IMR-90 (cell line): ENCODE measurements at regions not wholly inside any gene's neighbourhood (a gene's known extent, or its start where the extent isn't known, plus 50 kb on each side); places are given as distances from the start of the nearest gene placed in this dataset.

Experiments used
- ATAC-seq: fragments of 200-7000 bp; cut with Tn5 transposase; 2 replicates; pipeline ENCODE4 v1.9.1; 2020; ENCODE audit warnings: low read depth, mild to moderate bottlenecking, moderate library complexity
- BruUV-seq: library from RNA; stranded (reverse); fragments of 400-500 nt; replicated peaks from 2 replicates; lab custom pipeline; 2021; lab: Mats Ljungman, UMichigan
- CTCF ChIA-PET: fragments of 300-600 bp; formaldehyde crosslinking; extraction: SDS; loops from one replicate; lab custom pipeline; 2021; ENCODE audit warnings: antibody characterized with exemption; lab: Yijun Ruan, JAX
- POLR2A ChIA-PET: fragments of 300-600 bp; sonication (Branson Sonifier 250); formaldehyde crosslinking; loops from one replicate; lab custom pipeline; 2022; ENCODE audit warnings: antibody characterized with exemption; ENCODE audit not compliant: unreplicated experiment; lab: Charles Lee
- DNase-seq: peaks from one replicate; pipeline ENCODE4 v3.0.0; 2013
- H2AFZ ChIP-seq: replicated peaks from 2 replicates; pipeline ENCODE3; 2013; ENCODE audit warnings: low read length, mild to moderate bottlenecking; ENCODE audit not compliant: poor library complexity
- H2AK5ac ChIP-seq: 2 replicates; pipeline ENCODE4 v1.6.1; 2013; ENCODE audit warnings: low read depth, low read length, inconsistent platforms
- H2AK9ac ChIP-seq: replicated peaks from 2 replicates; pipeline ENCODE3; 2013; ENCODE audit warnings: mild to moderate bottlenecking, low read depth, low read length, moderate library complexity; ENCODE audit not compliant: poor library complexity
- H2BK120ac ChIP-seq: 2 replicates; pipeline ENCODE4 v1.6.1; 2013; ENCODE audit warnings: low read depth, low read length, inconsistent platforms
- H2BK15ac ChIP-seq: 3 replicates; pipeline ENCODE4 v1.6.1; 2013; ENCODE audit warnings: low read depth, low read length, inconsistent platforms
- H2BK20ac ChIP-seq: 2 replicates; pipeline ENCODE4 v1.6.1; 2013; ENCODE audit warnings: low read depth, mild to moderate bottlenecking, inconsistent platforms, low read length, moderate library complexity
- H2BK5ac ChIP-seq: 2 replicates; pipeline ENCODE4 v1.6.1; 2013; ENCODE audit warnings: mild to moderate bottlenecking, low read depth, low read length, inconsistent platforms; ENCODE audit not compliant: poor library complexity, severe bottlenecking
- H3K14ac ChIP-seq: replicated peaks from 2 replicates; pipeline ENCODE4 v1.6.1; 2013; ENCODE audit warnings: low read depth, low read length, inconsistent platforms
- H3K18ac ChIP-seq: 2 replicates; pipeline ENCODE4 v1.6.1; 2013; ENCODE audit warnings: low read depth, low read length, control low read depth
- H3K23ac ChIP-seq: 2 replicates; pipeline ENCODE4 v1.6.1; 2013; ENCODE audit warnings: low read depth, low read length, inconsistent platforms
- H3K27ac ChIP-seq: 2 replicates; pipeline ENCODE4 v1.5.1; 2013; ENCODE audit warnings: mild to moderate bottlenecking, control low read depth, low read length; ENCODE audit not compliant: insufficient read depth
- H3K27me3 ChIP-seq: 2 replicates; pipeline ENCODE4 v1.6.1; 2013; ENCODE audit warnings: low read length; ENCODE audit not compliant: control insufficient read depth, insufficient read depth
- H3K36me3 ChIP-seq: 2 replicates; pipeline ENCODE4 v1.6.1; 2013; ENCODE audit warnings: low read length, mixed read lengths; ENCODE audit not compliant: control insufficient read depth, insufficient read depth
- H3K4ac ChIP-seq: 2 replicates; pipeline ENCODE4 v1.6.1; 2013; ENCODE audit warnings: low read depth, low read length, inconsistent platforms
- H3K4me1 ChIP-seq: 2 replicates; pipeline ENCODE4 v1.6.1; 2013; ENCODE audit warnings: low read length, mixed read lengths; ENCODE audit not compliant: control insufficient read depth, insufficient read depth
- H3K4me2 ChIP-seq: 2 replicates; pipeline ENCODE4 v1.6.1; 2013; ENCODE audit warnings: low read depth, mild to moderate bottlenecking, control low read depth, low read length, moderate library complexity
- H3K4me3 ChIP-seq: 2 replicates; pipeline ENCODE4 v1.5.1; 2013; ENCODE audit warnings: low read depth, mild to moderate bottlenecking, control low read depth, low read length, moderate library complexity; ENCODE audit not compliant: insufficient read depth
- H3K56ac ChIP-seq: 2 replicates; pipeline ENCODE4 v1.6.1; 2013; ENCODE audit warnings: low read length, inconsistent platforms; ENCODE audit not compliant: insufficient read depth; ENCODE audit errors: extremely low read depth
- H3K79me1 ChIP-seq, 2 experiments: 2 replicates each; pipeline ENCODE4 v1.6.1; 2013; ENCODE audit warnings: low read length in 2 of 2, inconsistent platforms in 1 of 2, low read depth in 1 of 2
- H3K9ac ChIP-seq: 2 replicates; pipeline ENCODE4 v1.6.1; 2013; ENCODE audit warnings: low read depth, low read length, control low read depth
- H3K9me1 ChIP-seq: 2 replicates; pipeline ENCODE4 v1.6.1; 2013; ENCODE audit warnings: low read length, inconsistent platforms; ENCODE audit not compliant: insufficient read depth
- H3K9me3 ChIP-seq: 2 replicates; pipeline ENCODE4 v1.6.1; 2013; ENCODE audit warnings: low read length; ENCODE audit not compliant: control insufficient read depth, insufficient read depth
- H4K20me1 ChIP-seq: 2 replicates; pipeline ENCODE4 v1.6.1; 2013; ENCODE audit warnings: low read length, inconsistent platforms; ENCODE audit not compliant: insufficient read depth
- H4K5ac ChIP-seq: 2 replicates; pipeline ENCODE4 v1.6.1; 2013; ENCODE audit warnings: mild to moderate bottlenecking, low read depth, low read length, control low read depth
- H4K8ac ChIP-seq, 2 experiments: 2 replicates each; pipeline ENCODE4 v1.6.1; 2013; ENCODE audit warnings: low read depth in 2 of 2, low read length in 2 of 2, control low read depth in 1 of 2, inconsistent platforms in 1 of 2
- H4K91ac ChIP-seq: 2 replicates; pipeline ENCODE4 v1.6.1; 2013; ENCODE audit warnings: low read depth, low read length, inconsistent platforms; ENCODE audit not compliant: insufficient read depth
- CHD1 ChIP-seq: IDR thresholded peaks from 2 replicates; pipeline ENCODE4 v1.6.1; 2012; ENCODE audit warnings: low read depth, low read length, improper control_type of control experiment
- ELK1 ChIP-seq: fragments of 150-350 bp; IDR thresholded peaks from 2 replicates; pipeline ENCODE4 v1.6.1; 2016; ENCODE audit warnings: low read depth, mild to moderate bottlenecking, low read length, moderate library complexity, borderline replicate concordance
- MXI1 ChIP-seq: IDR thresholded peaks from 2 replicates; pipeline ENCODE4 v1.6.1; 2012; ENCODE audit warnings: low read depth, mild to moderate bottlenecking, low read length, moderate library complexity, borderline replicate concordance
- POLR2A ChIP-seq: IDR thresholded peaks from 2 replicates; pipeline ENCODE4 v1.6.1; 2012; ENCODE audit warnings: mild to moderate bottlenecking, low read depth, low read length
- WGBS, 2 experiments: methylation state at CpG; one replicate each; pipeline versions ENCODE4 v1.1.5 to v1.1.7; 2013; ENCODE audit warnings: missing lambda C conversion rate in 2 of 2; ENCODE audit not compliant: insufficient read length in 1 of 2; ENCODE audit errors: extremely low coverage in 2 of 2; 5-methylcytosine and 5-hydroxymethylcytosine counted together
- dilution Hi-C: fragments of 300-500 bp; cut with HindIII; formaldehyde crosslinking; loops from one replicate; pipeline ENCODE4 v1.14.3; 2018; ENCODE audit warnings: low sequenced_read_pairs; ENCODE audit not compliant: unreplicated experiment
- in situ Hi-C: fragments of 300-500 bp; cut with MboI; formaldehyde crosslinking; loops from 3 replicates; pipeline ENCODE4 v1.14.3; 2019; ENCODE audit warnings: low sequenced_read_pairs, inconsistent platforms, mixed read lengths
- intact Hi-C: fragments of 100-400 bp; cut with micrococcal nuclease; formaldehyde crosslinking; loops from 2 replicates; pipeline ENCODE4 v1.10.0; 2022

DNA sequence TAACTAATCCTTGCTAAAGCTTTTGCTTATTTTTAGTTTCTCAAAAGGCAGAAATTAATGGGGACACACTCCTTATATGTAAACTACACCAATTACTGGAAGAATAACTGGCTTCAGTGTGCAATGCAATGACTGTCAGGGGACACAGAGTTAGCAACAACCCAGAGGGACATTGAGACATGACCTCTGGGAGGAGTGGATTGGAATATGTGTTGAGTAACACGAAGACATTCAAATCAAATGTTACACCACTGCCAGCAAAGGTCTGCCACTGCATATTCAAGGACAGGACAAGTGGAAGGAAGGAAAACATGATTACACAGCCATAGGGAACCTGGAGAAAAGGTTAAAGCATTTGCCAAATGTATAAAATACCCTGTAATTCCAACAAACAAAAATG lies 240.1 kb upstream of the FSTL5 start:
- no CpG with 5 or more reads among the region's 1 CpG for WGBS, 2 experiments
- H3K18ac ChIP-seq: no peak overlapping the region
- H3K36me3 ChIP-seq: no peaks in the 10 kb centered on the region
- H4K20me1 ChIP-seq: no peaks in the 10 kb centered on the region
- H2AFZ ChIP-seq: no peak overlapping the region
- ChIA-PET POLR2A (no interaction called here), CTCF (no interaction called here)
- dilution Hi-C loops (no loop called here), in situ Hi-C loops (no loop called here), intact Hi-C loops (no loop called here)
- H3K27me3 ChIP-seq: no peaks in the 10 kb centered on the region
- H4K91ac ChIP-seq: no peak overlapping the region
- no peak overlapping the region for H4K5ac ChIP-seq
- no peak overlapping the region for H2BK20ac ChIP-seq
- H3K79me1 ChIP-seq: no peaks in the 10 kb centered on the region
- H3K14ac ChIP-seq: no peak overlapping the region
- H3K56ac ChIP-seq: no peak overlapping the region
- H3K27ac ChIP-seq: no peak overlapping the region
- H3K9me1 ChIP-seq: no peaks in the 10 kb centered on the region
- no peak overlapping the region for H3K4ac ChIP-seq
- H2AK5ac ChIP-seq: no peak overlapping the region
- H2BK5ac ChIP-seq: no peak overlapping the region
- H2BK15ac ChIP-seq: no peak overlapping the region
- no peak overlapping the region for H4K8ac ChIP-seq
- no peak for ATAC-seq
- H3K4me2 ChIP-seq: no peak overlapping the region
- H2BK120ac ChIP-seq: no peak overlapping the region
- TF ChIP-seq ELK1: no peak
- TF ChIP-seq POLR2A: no peak
- TF ChIP-seq MXI1: no peak
- TF ChIP-seq CHD1: no peak
- H2AK9ac ChIP-seq: no peak overlapping the region
- H3K9me3 ChIP-seq: peaks cover 12% of the 10 kb centered on the region
- no TSS peak for BruUV-seq
- no peak for DNase-seq
- H3K23ac ChIP-seq: no peak overlapping the region
- H3K4me1 ChIP-seq: no peaks in the 10 kb centered on the region
- no peak overlapping the region for H3K9ac ChIP-seq
- H3K4me3 ChIP-seq: no peak overlapping the region
